Adrenal gland (tissue), 9 donors: ENCODE measurements at regions not wholly inside any gene's neighbourhood (a gene's known extent, or its start where the extent isn't known, plus 50 kb on each side); places are given as distances from the start of the nearest gene placed in this dataset.
"Not testable (repeated sequence)": the region's sequence is repeated elsewhere in the genome, so short reads cannot be mapped to it uniquely, and the experiment has no call there.

ENCODE experiments used
- DNase-seq, 7 donors: peaks; one replicate each; pipeline ENCODE4 v3.0.0-alpha.2; 2019 to 2020
- H3K27ac ChIP-seq, 5 donors: fragments of 200-600 bp; sonication (generic) in 4 of 5; 1 replicate in 3 of 5; 2 replicates in 2 of 5; pipeline versions ENCODE4 v1.5.1 to v1.8.0; 2016 to 2020; ENCODE audit warnings: mild to moderate bottlenecking in 1 of 5
- H3K27me3 ChIP-seq: fragments of 200-600 bp; 2 replicates; pipeline ENCODE4 v1.8.0; 2021
- H3K36me3 ChIP-seq, 2 donors: fragments of 200-600 bp; replicated peaks in 1 of 2; 1 replicate in 1 of 2; 2 replicates in 1 of 2; pipeline versions ENCODE4 v1.5.1 to v1.8.0; 2018 to 2022
- H3K4me1 ChIP-seq, 2 donors: fragments of 200-600 bp; replicated peaks in 1 of 2; 1 replicate in 1 of 2; 2 replicates in 1 of 2; pipeline versions ENCODE4 v1.5.1 to v1.8.0; 2018 to 2021
- H3K4me3 ChIP-seq, 4 donors: fragments of 200-600 bp; sonication (generic) in 3 of 4; one replicate each; pipeline ENCODE4 v1.5.1; 2016 to 2018
- H3K9me3 ChIP-seq, 3 donors: fragments of 200-600 bp; sonication (generic) in 1 of 3; replicated peaks in 1 of 3; 1 replicate in 2 of 3; 2 replicates in 1 of 3; pipeline versions ENCODE4 v1.5.1 to v1.8.0; 2016 to 2021
- POLR2A ChIP-seq, 2 donors: fragments of 450-650 bp; IDR thresholded peaks; one replicate each; pipeline ENCODE4 v1.6.1; 2017; ENCODE audit warnings: antibody characterized with exemption in 2 of 2, mild to moderate bottlenecking in 2 of 2, moderate library complexity in 1 of 2
- WGBS, 4 donors: extraction: QIAGEN DNeasy Blood & Tissue Kit in 2 of 4; methylation state at CpG; one replicate each; pipeline versions ENCODE4 v1.1.5 to v1.1.7; 2013 to 2017; 5-methylcytosine and 5-hydroxymethylcytosine counted together
- intact Hi-C, 2 donors: fragments of 100-400 bp; cut with DNase I; formaldehyde crosslinking; loops; one replicate each; pipeline versions ENCODE4 v1.14.1 to v1.15.0; 2022 to 2023
- TF ChIP-seq, protein P1 (sequence below), 6 experiments: fragments of 450-650 bp in 4 of 6; fragments of 200-600 bp in 2 of 6; sonication (generic) in 1 of 6; IDR thresholded peaks; 1 replicate in 5 of 6; 2 replicates in 1 of 6; pipeline versions ENCODE4 v1.5.1 to v1.8.0; 2016 to 2021; ENCODE audit warnings: antibody characterized with exemption in 6 of 6, mild to moderate bottlenecking in 2 of 6, moderate library complexity in 1 of 6
- donor health status: healthy with polysubstance abuse.
- donor health status: Bipolar disorder and iron deficiency.
- donor health status: DM: yes; HTN: yes; CAD: no.
- donor health status: DM: no; HTN: no; CAD: no.
- donor health status: DM: no; HTN: no; CAD: no.

DNA sequence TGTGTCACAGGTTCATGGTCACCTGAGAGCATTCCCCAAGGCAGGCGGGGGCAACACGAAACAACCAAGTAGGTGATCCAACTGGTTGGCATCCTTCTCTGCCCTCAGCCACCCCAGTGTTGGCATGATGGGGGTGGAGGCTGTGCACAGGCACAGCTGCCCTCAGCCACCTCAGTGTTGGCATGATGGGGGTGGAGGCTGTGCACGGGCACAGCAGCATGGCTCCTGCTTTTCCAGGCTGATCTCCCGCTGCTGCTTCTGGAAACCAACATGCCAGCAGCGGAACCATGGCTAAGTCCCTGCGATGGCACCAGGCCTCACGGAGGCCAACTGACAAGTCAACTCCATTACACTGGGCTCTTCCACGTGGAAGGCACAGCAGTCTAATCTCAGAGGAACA is 447.8 kb downstream of the PTPRU start:
- DNase-seq, result peak in 1 of 7 donors; percentile 33
- Histone ChIP-seq H3K27ac (no peak overlapping the region), H3K4me1 (no peaks in the 10 kb centered on the region), H3K9me3 (no peaks in the 10 kb centered on the region), H3K27me3 (no peaks in the 10 kb centered on the region), H3K4me3 (no peak overlapping the region), H3K36me3 (no peaks in the 10 kb centered on the region)
- WGBS, 4 donors, result 75 to 91% (median 82%) methylated on average over 4 to 8 of the region's 8 CpGs
- intact Hi-C loops, result no loop called here
- no peak for TF ChIP-seq POLR2A (IDR thresholded peaks at IDR 0.05)
- TF ChIP-seq, protein P1, sequence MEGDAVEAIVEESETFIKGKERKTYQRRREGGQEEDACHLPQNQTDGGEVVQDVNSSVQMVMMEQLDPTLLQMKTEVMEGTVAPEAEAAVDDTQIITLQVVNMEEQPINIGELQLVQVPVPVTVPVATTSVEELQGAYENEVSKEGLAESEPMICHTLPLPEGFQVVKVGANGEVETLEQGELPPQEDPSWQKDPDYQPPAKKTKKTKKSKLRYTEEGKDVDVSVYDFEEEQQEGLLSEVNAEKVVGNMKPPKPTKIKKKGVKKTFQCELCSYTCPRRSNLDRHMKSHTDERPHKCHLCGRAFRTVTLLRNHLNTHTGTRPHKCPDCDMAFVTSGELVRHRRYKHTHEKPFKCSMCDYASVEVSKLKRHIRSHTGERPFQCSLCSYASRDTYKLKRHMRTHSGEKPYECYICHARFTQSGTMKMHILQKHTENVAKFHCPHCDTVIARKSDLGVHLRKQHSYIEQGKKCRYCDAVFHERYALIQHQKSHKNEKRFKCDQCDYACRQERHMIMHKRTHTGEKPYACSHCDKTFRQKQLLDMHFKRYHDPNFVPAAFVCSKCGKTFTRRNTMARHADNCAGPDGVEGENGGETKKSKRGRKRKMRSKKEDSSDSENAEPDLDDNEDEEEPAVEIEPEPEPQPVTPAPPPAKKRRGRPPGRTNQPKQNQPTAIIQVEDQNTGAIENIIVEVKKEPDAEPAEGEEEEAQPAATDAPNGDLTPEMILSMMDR (IDR thresholded peaks at IDR 0.05), result no peak

DNA sequence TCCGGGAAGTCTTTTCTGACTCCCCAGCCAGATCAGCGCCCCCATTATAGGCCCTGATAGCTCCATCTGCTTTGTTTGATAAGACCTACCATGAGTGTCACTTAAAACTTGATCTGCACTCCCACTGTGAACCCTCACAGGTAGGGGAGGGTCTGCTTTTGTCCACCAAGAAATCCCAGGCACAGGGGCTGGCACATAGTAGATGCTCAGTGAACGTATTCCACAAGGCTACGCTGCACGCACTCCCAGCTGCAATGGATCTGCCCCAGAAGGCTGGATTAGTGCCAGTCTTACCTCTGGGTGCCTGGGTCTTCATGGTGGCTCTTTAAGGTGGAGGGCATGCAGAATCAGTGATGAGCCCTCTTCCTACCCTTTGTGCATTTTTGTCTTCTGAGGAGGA is 447.1 kb downstream of the PTPRU start:
- 82 to 97% (median 90%) methylated on average over 4 to 5 of the region's 5 CpGs for WGBS, 4 donors

DNA sequence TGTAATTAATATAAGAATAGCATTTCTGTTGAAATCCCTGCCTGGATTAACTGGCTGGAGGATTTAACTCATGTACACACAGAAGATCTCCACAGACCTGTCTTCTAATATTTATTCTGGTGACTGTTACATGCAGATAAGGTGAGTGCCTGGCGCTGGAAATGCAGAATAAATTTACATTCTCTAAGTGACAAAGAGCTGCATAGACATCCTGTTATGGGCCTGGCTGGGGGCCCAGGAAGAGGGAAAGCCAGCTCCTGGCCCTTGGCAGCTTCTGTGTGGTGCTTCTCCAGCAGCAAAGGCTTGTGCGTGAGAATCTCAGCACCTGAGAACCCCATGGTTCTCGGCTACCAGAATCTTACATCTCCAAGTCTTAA is 446.6 kb downstream of the PTPRU start:
- peak in 1 of 7 donors; percentile 21 for DNase-seq
- H3K9me3 ChIP-seq, result no peaks in the 10 kb centered on the region
- H3K36me3 ChIP-seq, result no peaks in the 10 kb centered on the region
- no peaks in the 10 kb centered on the region for H3K4me1 ChIP-seq
- TF ChIP-seq POLR2A (IDR thresholded peaks at IDR 0.05), result no peak
- TF ChIP-seq, protein P1 (IDR thresholded peaks at IDR 0.05), result no peak
- no peak overlapping the region for H3K4me3 ChIP-seq
- no peaks in the 10 kb centered on the region for H3K27me3 ChIP-seq
- intact Hi-C loops, result no loop called here
- no peak overlapping the region for H3K27ac ChIP-seq
- WGBS, 4 donors, result 32 to 51% (median 41%) methylated on average over 3 of the region's 3 CpGs

More for the DNA sequence above, 447.1 kb downstream of the PTPRU start:
- intact Hi-C loops, result no loop called here
- no peaks in the 10 kb centered on the region for H3K36me3 ChIP-seq
- DNase-seq, result peak in 1 of 7 donors; percentile 24
- no peaks in the 10 kb centered on the region for H3K27me3 ChIP-seq
- H3K9me3 ChIP-seq, result no peaks in the 10 kb centered on the region
- no peak overlapping the region for H3K4me3 ChIP-seq
- TF ChIP-seq, protein P1 (IDR thresholded peaks at IDR 0.05), result no peak
- no peak for TF ChIP-seq POLR2A (IDR thresholded peaks at IDR 0.05)
- no peak overlapping the region for H3K27ac ChIP-seq
- no peaks in the 10 kb centered on the region for H3K4me1 ChIP-seq

DNA sequence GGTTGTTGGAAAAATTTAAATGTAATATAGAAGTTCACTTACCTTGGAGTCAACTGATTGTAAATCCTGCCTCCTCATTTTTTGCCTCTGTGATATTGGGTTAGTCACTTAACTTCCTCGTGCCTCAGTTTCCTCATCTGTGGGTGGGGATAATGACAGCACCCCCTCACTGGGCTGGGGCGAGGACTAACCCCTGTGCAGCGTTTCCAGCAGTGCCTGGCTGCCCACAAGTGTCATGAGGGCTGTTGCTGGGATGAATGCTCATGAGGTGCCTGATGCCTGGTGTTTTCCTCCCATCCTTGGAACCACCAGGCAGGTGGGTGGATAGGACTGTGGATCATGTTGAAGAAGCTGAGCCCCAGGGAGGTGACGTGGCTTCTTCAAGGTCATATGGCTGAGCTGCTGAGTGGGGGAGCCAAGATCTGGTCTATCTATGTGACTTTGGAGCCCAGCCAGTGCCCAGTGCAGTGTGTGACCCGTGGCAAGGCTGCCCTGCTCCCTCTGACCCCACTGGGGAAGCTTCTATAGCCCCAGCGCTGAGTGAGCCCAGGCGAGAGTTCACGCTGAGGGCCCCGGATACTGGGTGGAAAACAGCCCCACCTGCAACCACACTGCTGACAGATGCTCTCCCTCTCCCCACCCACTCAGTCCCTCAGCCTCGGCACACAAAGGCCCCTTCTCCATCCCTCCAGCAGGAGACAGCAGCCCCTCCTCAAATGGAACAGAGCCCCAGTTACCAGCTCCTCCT is 446.0 kb downstream of the PTPRU start:
- no peaks in the 10 kb centered on the region for H3K36me3 ChIP-seq
- peak in 1 of 7 donors; percentile 41 for DNase-seq
- intact Hi-C loops, result no loop called here
- H3K4me3 ChIP-seq, result no peak overlapping the region
- H3K4me1 ChIP-seq, result no peaks in the 10 kb centered on the region
- H3K9me3 ChIP-seq, result no peaks in the 10 kb centered on the region
- H3K27ac ChIP-seq, result no peak overlapping the region
- no peaks in the 10 kb centered on the region for H3K27me3 ChIP-seq
- WGBS, 4 donors, result 45 to 56% (median 50%) methylated on average over 4 to 10 of the region's 10 CpGs
- no peak for TF ChIP-seq POLR2A (IDR thresholded peaks at IDR 0.05)
- TF ChIP-seq, protein P1 (IDR thresholded peaks at IDR 0.05), result no peak

DNA sequence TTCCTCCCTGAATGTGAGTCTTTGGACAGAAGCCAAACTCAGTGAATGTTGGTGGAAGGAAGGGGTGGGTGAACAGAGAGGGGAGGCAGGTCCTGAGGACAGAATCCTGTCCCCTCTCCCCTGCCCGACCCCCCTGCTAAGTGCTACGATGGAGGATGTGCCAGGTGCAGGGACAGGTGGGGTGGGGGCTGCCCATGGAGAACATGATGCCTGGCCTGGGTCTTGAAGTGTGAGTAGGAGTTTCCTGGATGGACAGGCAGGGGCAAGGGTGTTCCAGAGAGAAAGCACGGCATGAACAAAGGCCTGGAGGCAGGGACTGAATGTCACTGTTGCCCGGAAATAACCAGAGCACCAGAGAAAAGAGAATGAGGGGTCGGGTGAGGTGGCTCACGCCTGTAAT is 445.1 kb downstream of the PTPRU start:
- WGBS, 4 donors, result 52 to 72% (median 60%) methylated on average over 6 of the region's 6 CpGs
- H3K36me3 ChIP-seq, H3K4me3 ChIP-seq, intact Hi-C loops, H3K27me3 ChIP-seq, H3K4me1 ChIP-seq, H3K27ac ChIP-seq, H3K9me3 ChIP-seq: not testable (repeated sequence)
- peak in 1 of 7 donors; percentile 27 for DNase-seq
